Aorta (tissue), 5 donors: ENCODE measurements at regions not wholly inside any gene's neighbourhood (a gene's known extent, or its start where the extent isn't known, plus 50 kb on each side); places are given as distances from the start of the nearest gene placed in this dataset.

Source experiments
- ATAC-seq: fragments of 200-7000 bp; cut with Tn5 transposase; one replicate; pipeline ENCODE4 v1.9.1; 2022; ENCODE audit warnings: moderate library complexity; ENCODE audit not compliant: low FRiP score
- DNase-seq, 2 donors: peaks; one replicate each; pipeline ENCODE4 v3.0.0-alpha.2; 2020
- H3K27ac ChIP-seq, 2 donors: one replicate each; pipeline ENCODE4 v1.5.1; 2013; ENCODE audit warnings: low read length in 2 of 2, mild to moderate bottlenecking in 2 of 2, moderate library complexity in 2 of 2, control low read depth in 1 of 2, inconsistent platforms in 1 of 2, low read depth in 1 of 2
- H3K27me3 ChIP-seq, 2 donors: one replicate each; pipeline ENCODE4 v1.6.1; 2013; ENCODE audit warnings: control low read depth in 1 of 2, low read length in 1 of 2, mild to moderate bottlenecking in 1 of 2, moderate library complexity in 1 of 2; ENCODE audit not compliant: insufficient read depth in 2 of 2, control insufficient read depth in 1 of 2
- H3K36me3 ChIP-seq, 2 donors: one replicate each; pipeline ENCODE4 v1.6.1; 2013; ENCODE audit warnings: control low read depth in 1 of 2, low read length in 1 of 2, mild to moderate bottlenecking in 1 of 2; ENCODE audit not compliant: insufficient read depth in 2 of 2, control insufficient read depth in 1 of 2
- H3K4me1 ChIP-seq, 2 donors: one replicate each; pipeline ENCODE4 v1.6.1; 2013; ENCODE audit warnings: low read length in 2 of 2, control low read depth in 1 of 2, mild to moderate bottlenecking in 1 of 2, moderate library complexity in 1 of 2; ENCODE audit not compliant: insufficient read depth in 2 of 2, control insufficient read depth in 1 of 2
- H3K4me3 ChIP-seq, 2 donors: one replicate each; pipeline ENCODE4 v1.5.1; 2013; ENCODE audit warnings: low read length in 2 of 2, control low read depth in 1 of 2, mild to moderate bottlenecking in 1 of 2
- H3K9me3 ChIP-seq: one replicate; pipeline ENCODE4 v1.6.1; 2013; ENCODE audit warnings: mild to moderate bottlenecking, low read length; ENCODE audit not compliant: control insufficient read depth
- WGBS, 2 donors: extraction: QIAGEN DNeasy Blood & Tissue Kit; methylation state at CpG; one replicate each; pipeline ENCODE4 v1.1.7; 2013; 5-methylcytosine and 5-hydroxymethylcytosine counted together
- intact Hi-C, 2 donors: fragments of 100-400 bp; cut with DNase I; formaldehyde crosslinking; loops; one replicate each; pipeline versions ENCODE4 v1.14.2 to v1.15.0; 2022
- donor health status: healthy with polysubstance abuse.
- donor health status: Bipolar disorder and iron deficiency.
- donor health status: DM: no; HTN: no; CAD: no.
- donor health status: DM: no; HTN: no; CAD: no.
- donor health status: DM: yes; HTN: yes; CAD: no.

DNA sequence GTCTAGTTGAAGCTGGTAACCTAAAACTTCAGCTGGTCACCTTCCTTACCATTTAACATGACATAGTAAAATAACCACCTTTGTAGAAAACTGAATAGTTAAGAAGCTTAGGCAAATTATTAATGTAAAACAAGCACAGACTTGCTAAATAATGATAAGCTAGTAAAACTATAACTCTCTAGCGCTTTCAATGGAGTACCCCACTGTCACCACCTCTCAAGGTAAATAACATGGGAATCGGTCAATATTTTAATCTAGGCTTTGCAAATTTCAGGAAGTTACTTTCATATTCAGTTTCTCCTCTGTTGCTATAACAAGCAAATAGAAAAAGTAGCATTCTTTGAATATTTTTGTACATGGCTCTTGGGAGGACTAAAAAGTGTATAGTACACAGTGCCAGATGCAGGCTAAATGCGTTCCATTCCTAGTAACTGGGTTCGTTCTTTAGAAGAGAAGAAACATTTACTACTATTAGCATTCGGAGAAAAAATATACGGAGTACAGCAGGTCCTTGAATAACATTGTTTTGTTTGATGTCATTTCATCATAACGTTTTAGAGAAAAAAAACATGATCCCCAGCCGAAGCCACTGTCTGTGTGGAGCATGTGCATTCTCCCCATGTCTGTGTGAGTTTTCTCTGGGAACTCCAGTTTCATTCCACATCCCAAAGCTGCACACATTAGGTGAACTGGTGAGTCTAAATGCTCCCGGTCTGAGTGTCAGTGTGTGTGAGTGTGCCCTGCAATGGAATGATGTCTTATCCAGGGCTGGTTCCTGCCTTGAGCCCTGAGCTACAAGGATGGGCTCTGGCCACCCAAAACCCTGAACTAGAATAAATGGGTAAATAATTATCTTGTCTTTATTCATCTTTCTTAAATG lies 52.5 kb downstream of the EPRS1 start:
- Histone ChIP-seq H3K36me3 (peaks cover 0 to 3% of the 10 kb centered on the region in 2 donors), H3K9me3 (no peaks in the 10 kb centered on the region), H3K27ac (peak overlapping the region in 1 of 2 donors; percentile 10), H3K4me3 (peak overlapping the region in 1 of 2 donors; percentile 59), H3K27me3 (no peaks in the 10 kb centered on the region), H3K4me1 (no peaks in the 10 kb centered on the region)
- 6 to 10% methylated on average over 9 of the region's 9 CpGs for WGBS, 2 donors
- intact Hi-C loops = loop anchor here (5.0 to 10.0 kb wide), 3 partner anchors 54 to 801 kb away; partner anchors contain the start of genes EPRS1 (in 1 of the 2) and IARS2 (in 1 of the 2)
- ATAC-seq (no peak), DNase-seq (no peak)

DNA sequence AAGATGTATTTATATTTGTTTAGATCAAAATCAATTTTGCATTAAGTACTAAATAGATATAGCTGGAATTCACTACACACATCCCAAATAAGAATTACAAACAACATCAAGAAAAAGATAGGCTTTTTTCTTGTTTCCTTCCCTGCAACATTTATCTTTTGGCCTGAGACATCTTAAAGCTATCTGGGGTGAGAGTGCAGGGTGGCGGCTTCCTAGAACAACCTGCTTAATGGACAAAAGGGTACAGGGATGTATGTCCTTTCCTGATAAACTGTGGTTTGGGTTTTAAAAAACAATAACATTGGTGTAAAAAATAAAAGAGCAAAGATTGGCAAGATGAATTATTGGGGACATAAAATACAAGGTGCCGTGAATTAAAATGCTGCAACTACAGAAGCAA lies 54.4 kb downstream of the EPRS1 start:
- 98 to 100% methylated on average over 2 of the region's 2 CpGs for WGBS, 2 donors
- H3K27me3 ChIP-seq = no peaks in the 10 kb centered on the region
- intact Hi-C loops = loop anchor here (5.0 to 10.0 kb wide), 3 partner anchors 55 to 803 kb away; partner anchors contain the start of genes EPRS1 (in 1 of the 2) and IARS2 (in 1 of the 2)
- H3K36me3 ChIP-seq = peaks cover 3 to 6% of the 10 kb centered on the region in 2 donors
- no peaks in the 10 kb centered on the region for H3K4me1 ChIP-seq
- H3K4me3 ChIP-seq = no peak overlapping the region
- no peak overlapping the region for H3K27ac ChIP-seq
- ATAC-seq (no peak), DNase-seq (no peak)
- H3K9me3 ChIP-seq = no peaks in the 10 kb centered on the region

GRCh38 chr1:219991511-219991810 lies 54.8 kb downstream of the EPRS1 start:
- H3K36me3 ChIP-seq = peaks cover 3 to 6% of the 10 kb centered on the region in 2 donors
- H3K27me3 ChIP-seq = no peaks in the 10 kb centered on the region
- DNase-seq (no peak), ATAC-seq (no peak)
- intact Hi-C loops = loop anchor here (5.0 to 10.0 kb wide), 3 partner anchors 56 to 803 kb away; partner anchors contain the start of genes EPRS1 (in 1 of the 2) and IARS2 (in 1 of the 2)
- H3K9me3 ChIP-seq = no peaks in the 10 kb centered on the region
- H3K4me1 ChIP-seq = no peaks in the 10 kb centered on the region
- no peak overlapping the region for H3K27ac ChIP-seq
- no peak overlapping the region for H3K4me3 ChIP-seq
- WGBS, 2 donors = 54 to 70% methylated on average over 3 of the region's 3 CpGs

DNA sequence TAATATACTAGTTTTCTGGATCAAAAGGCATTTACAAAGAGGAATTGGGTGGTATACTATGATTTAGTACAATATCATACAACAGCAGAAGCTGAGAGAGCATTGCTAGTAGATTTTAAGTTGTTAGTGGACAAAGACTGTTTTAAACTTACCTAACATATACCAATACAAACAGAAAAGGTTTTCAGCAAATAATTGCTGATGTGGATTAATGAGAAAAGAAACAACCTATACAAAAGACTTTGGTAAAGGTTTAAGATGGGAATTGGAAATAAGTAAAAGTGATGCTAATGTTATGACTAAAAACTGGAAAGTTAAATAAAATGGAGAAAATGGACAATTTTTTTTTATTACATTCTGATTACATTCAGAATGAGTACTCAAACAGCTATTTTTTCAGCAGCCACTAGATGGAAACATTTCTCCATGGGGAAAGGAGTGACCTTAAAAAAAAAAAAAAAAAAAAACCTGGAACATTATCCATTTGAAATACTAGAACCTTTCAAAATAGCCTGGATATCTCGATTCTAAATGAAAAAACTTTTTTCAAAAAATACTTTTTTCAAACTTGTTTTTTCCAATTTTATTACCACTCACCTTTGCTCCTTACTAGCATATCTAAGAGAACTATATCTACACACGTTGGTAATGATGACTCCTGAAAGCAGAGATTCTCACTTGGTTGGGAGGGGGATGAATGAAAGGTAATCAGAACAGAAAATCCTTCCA lies 55.4 kb downstream of the EPRS1 start:
- Histone ChIP-seq H3K27me3 (no peaks in the 10 kb centered on the region), H3K27ac (no peak overlapping the region), H3K36me3 (peaks cover 0 to 6% of the 10 kb centered on the region in 2 donors), H3K4me1 (no peaks in the 10 kb centered on the region), H3K9me3 (no peaks in the 10 kb centered on the region), H3K4me3 (no peak overlapping the region)
- ATAC-seq (peak; percentile 68), DNase-seq (no peak)
- intact Hi-C loops = loop anchor here (5.0 to 10.0 kb wide), 3 partner anchors 56 to 804 kb away; partner anchors contain the start of genes EPRS1 (in 1 of the 2) and IARS2 (in 1 of the 2)
- 6% methylated on average over 2 of the region's 2 CpGs for WGBS, 2 donors

DNA sequence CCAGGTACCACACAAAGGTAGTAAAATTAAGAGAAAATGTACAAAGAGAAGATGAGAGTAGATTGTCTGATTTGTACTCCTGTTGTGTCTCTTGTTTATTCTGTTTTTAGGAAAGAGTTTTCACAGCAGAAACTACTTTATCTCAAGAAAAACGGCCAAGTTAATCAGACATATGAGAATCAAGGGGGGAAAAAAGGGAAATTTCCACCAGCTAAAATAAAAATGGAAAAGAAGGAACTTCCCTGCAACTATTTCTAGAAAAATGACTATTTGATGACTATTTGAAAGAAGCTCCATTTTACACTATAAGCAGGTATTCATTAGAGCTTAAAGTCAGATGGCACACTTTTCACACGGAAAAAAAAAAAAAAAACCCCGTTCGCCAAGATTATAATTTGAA lies 56.5 kb downstream of the EPRS1 start:
- WGBS, 2 donors = 80 to 82% methylated on average over 4 of the region's 4 CpGs
- H3K9me3 ChIP-seq = no peaks in the 10 kb centered on the region
- ATAC-seq = no peak
- H3K36me3 ChIP-seq = peaks cover 0 to 6% of the 10 kb centered on the region in 2 donors
- H3K27ac ChIP-seq = no peak overlapping the region
- no peak overlapping the region for H3K4me3 ChIP-seq
- no peaks in the 10 kb centered on the region for H3K4me1 ChIP-seq
- intact Hi-C loops = loop anchor here (5.0 to 10.0 kb wide), 3 partner anchors 58 to 805 kb away; partner anchors contain the start of genes EPRS1 (in 1 of the 2) and IARS2 (in 1 of the 2)
- H3K27me3 ChIP-seq = no peaks in the 10 kb centered on the region
- DNase-seq = no peak

GRCh38 chr1:219988818-219989217 lies 57.5 kb downstream of the EPRS1 start:
- intact Hi-C loops = no loop called here
- Histone ChIP-seq H3K4me1 (no peaks in the 10 kb centered on the region), H3K4me3 (no peak overlapping the region), H3K27me3 (no peaks in the 10 kb centered on the region), H3K9me3 (no peaks in the 10 kb centered on the region), H3K27ac (no peak overlapping the region), H3K36me3 (peaks cover 0 to 6% of the 10 kb centered on the region in 2 donors)
- ATAC-seq (no peak), DNase-seq (no peak)

- no peak for DNase-seq
- no peak overlapping the region for H3K27ac ChIP-seq
- H3K9me3 ChIP-seq = no peaks in the 10 kb centered on the region
- peaks cover 0 to 6% of the 10 kb centered on the region in 2 donors for H3K36me3 ChIP-seq
- H3K27me3 ChIP-seq = no peaks in the 10 kb centered on the region
- 91 to 92% methylated on average over 5 of the region's 5 CpGs for WGBS, 2 donors
- no peak overlapping the region for H3K4me3 ChIP-seq
- intact Hi-C loops = no loop called here
- no peak for ATAC-seq
- H3K4me1 ChIP-seq = no peaks in the 10 kb centered on the region
These were observed 57.9 kb downstream of the EPRS1 start for GRCh38 chr1:219988387-219988786.

DNA sequence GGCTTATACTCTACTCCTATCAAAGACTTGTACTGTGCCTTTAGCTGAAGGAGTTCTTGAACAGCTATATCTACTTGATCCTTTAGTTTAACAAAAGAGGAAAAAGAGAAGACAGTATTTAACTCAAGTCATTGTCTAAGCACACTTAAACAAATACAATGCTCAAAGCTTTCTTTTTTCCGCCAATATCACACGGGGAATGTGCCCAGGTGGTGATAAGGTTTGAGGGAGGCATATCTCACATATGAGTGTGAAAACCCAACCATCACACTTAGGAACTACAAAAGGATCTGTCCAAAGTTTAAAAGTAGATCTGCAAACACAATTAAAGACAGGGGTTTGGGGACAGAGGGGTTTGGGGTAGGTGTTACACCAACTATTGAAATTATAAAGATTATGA lies 59.0 kb upstream of the SLC30A10 start:
- 90 to 93% methylated on average over 2 of the region's 2 CpGs for WGBS, 2 donors
- H3K4me1 ChIP-seq = no peaks in the 10 kb centered on the region
- ATAC-seq = no peak
- H3K9me3 ChIP-seq = no peaks in the 10 kb centered on the region
- H3K27me3 ChIP-seq = no peaks in the 10 kb centered on the region
- H3K4me3 ChIP-seq = no peak overlapping the region
- DNase-seq = no peak
- intact Hi-C loops = no loop called here
- no peak overlapping the region for H3K27ac ChIP-seq
- H3K36me3 ChIP-seq = peaks cover 1 to 6% of the 10 kb centered on the region in 2 donors
